Psoas muscle (tissue), 7 donors: ENCODE measurements at regions not wholly inside any gene's neighbourhood (a gene's known extent, or its start where the extent isn't known, plus 50 kb on each side); places are given as distances from the start of the nearest gene placed in this dataset.

Source experiments
- ATAC-seq, 4 donors: fragments of 200-7000 bp; cut with Tn5 transposase; one replicate each; pipeline ENCODE4 v1.9.1; 2020; ENCODE audit warnings: moderate library complexity in 3 of 4, mild to moderate bottlenecking in 2 of 4
- DNase-seq, 2 donors: peaks; one replicate each; pipeline ENCODE4 v3.0.0-alpha.2; 2020
- H3K27ac ChIP-seq: fragments of 200-600 bp; one replicate; pipeline ENCODE4 v1.8.0; 2022
- H3K27me3 ChIP-seq, 3 donors: fragments of 200-600 bp in 1 of 3; one replicate each; pipeline versions ENCODE4 v1.6.1 to v1.8.0; 2013 to 2022; ENCODE audit warnings: low read length in 2 of 3, mild to moderate bottlenecking in 2 of 3, moderate library complexity in 1 of 3; ENCODE audit not compliant: insufficient read depth in 3 of 3
- H3K36me3 ChIP-seq, 2 donors: fragments of 200-600 bp in 1 of 2; one replicate each; pipeline versions ENCODE4 v1.6.1 to v1.8.0; 2013 to 2022; ENCODE audit warnings: low read depth in 1 of 2, mild to moderate bottlenecking in 1 of 2, moderate library complexity in 1 of 2; ENCODE audit not compliant: insufficient read depth in 1 of 2
- H3K4me1 ChIP-seq: fragments of 200-600 bp; one replicate; pipeline ENCODE4 v1.8.0; 2022
- H3K4me3 ChIP-seq: fragments of 200-600 bp; one replicate; pipeline ENCODE4 v1.8.0; 2022; ENCODE audit warnings: mild to moderate bottlenecking
- H3K9me3 ChIP-seq: fragments of 200-600 bp; one replicate; pipeline ENCODE4 v1.8.0; 2022
- WGBS, 3 donors: extraction: QIAGEN DNeasy Blood & Tissue Kit; methylation state at CpG; one replicate each; pipeline versions ENCODE4 v1.1.6 to v1.1.7; 2013; 5-methylcytosine and 5-hydroxymethylcytosine counted together
- intact Hi-C, 2 donors: fragments of 100-400 bp; cut with DNase I; formaldehyde crosslinking; loops; one replicate each; pipeline versions ENCODE4 v1.11.0 to v1.14.2; 2022
- TF ChIP-seq, protein P1 (sequence below): fragments of 200-600 bp; IDR thresholded peaks from one replicate; pipeline ENCODE4 v1.8.0; 2022; ENCODE audit warnings: antibody characterized with exemption
- donor health status: healthy with polysubstance abuse.
- donor health status: DM: no; HTN: no; CAD: no; lungs with moderate emphysema.
- donor health status: Bipolar disorder and iron deficiency.
- donor health status: healthy.
- donor health status: DM: yes; HTN: yes; CAD: no.
- donor health status: DM: no; HTN: no; CAD: no.
- donor health status: DM: yes; HTN: yes; CAD: no.

DNA sequence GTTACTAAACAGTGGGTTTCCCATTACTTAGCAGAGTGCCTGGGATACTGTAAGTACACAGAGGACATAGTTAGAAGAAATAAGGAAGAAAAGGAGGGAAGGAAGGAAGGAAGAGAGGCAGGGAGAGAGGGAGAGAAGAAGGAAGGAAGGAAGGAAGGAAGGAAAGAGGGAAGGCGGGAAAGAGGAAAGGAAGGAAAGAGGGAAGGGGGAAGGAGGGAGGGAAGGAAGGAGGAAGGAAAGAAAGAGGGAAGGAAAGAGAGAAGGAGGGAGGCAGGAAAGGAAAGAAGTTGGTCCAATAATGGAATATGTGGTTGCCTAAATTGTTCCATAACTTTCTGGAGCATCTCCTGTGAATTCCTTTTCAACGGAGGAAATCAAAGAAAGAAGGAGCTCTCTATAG, 1230.4 kb downstream of the AACS start:
- Histone ChIP-seq H3K27ac (no peak overlapping the region), H3K4me3 (no peak overlapping the region), H3K4me1 (no peaks in the 10 kb centered on the region), H3K27me3 (no peaks in the 10 kb centered on the region), H3K36me3 (no peaks in the 10 kb centered on the region), H3K9me3 (no peaks in the 10 kb centered on the region)
- WGBS, 3 donors: 88 to 93% (median 89%) methylated on average over 2 of the region's 2 CpGs
- intact Hi-C loops: no loop called here
- no peak for DNase-seq
- TF ChIP-seq, protein P1, sequence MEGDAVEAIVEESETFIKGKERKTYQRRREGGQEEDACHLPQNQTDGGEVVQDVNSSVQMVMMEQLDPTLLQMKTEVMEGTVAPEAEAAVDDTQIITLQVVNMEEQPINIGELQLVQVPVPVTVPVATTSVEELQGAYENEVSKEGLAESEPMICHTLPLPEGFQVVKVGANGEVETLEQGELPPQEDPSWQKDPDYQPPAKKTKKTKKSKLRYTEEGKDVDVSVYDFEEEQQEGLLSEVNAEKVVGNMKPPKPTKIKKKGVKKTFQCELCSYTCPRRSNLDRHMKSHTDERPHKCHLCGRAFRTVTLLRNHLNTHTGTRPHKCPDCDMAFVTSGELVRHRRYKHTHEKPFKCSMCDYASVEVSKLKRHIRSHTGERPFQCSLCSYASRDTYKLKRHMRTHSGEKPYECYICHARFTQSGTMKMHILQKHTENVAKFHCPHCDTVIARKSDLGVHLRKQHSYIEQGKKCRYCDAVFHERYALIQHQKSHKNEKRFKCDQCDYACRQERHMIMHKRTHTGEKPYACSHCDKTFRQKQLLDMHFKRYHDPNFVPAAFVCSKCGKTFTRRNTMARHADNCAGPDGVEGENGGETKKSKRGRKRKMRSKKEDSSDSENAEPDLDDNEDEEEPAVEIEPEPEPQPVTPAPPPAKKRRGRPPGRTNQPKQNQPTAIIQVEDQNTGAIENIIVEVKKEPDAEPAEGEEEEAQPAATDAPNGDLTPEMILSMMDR: no peak
- no peak for ATAC-seq

DNA sequence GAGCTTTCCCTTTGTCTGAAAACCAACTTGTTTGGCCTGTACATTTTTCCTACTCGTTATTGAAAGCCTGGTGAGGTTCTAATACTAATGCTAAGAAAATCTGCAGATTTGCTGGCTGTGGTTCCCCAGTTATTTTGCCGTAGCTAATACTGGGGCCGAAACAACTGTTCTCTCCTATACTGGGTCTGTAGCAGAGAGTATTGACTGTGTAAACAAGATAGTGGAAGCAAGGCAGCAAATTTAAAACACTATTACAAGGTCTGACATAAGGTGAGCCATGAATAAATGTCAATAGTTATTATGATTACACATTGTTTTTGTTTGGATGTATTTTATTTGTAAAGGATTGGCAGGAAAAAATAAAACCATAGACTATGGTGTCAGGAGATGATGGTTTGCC, 1244.0 kb downstream of the AACS start:
- Histone ChIP-seq H3K36me3 (no peaks in the 10 kb centered on the region), H3K4me1 (no peaks in the 10 kb centered on the region), H3K27ac (no peak overlapping the region), H3K4me3 (no peak overlapping the region), H3K27me3 (no peaks in the 10 kb centered on the region), H3K9me3 (peaks cover 3% of the 10 kb centered on the region)
- WGBS, 3 donors: 68 to 75% (median 73%) methylated on average over 3 of the region's 3 CpGs
- ATAC-seq (no peak), DNase-seq (no peak)
- TF ChIP-seq, protein P1: no peak
- intact Hi-C loops: no loop called here

DNA sequence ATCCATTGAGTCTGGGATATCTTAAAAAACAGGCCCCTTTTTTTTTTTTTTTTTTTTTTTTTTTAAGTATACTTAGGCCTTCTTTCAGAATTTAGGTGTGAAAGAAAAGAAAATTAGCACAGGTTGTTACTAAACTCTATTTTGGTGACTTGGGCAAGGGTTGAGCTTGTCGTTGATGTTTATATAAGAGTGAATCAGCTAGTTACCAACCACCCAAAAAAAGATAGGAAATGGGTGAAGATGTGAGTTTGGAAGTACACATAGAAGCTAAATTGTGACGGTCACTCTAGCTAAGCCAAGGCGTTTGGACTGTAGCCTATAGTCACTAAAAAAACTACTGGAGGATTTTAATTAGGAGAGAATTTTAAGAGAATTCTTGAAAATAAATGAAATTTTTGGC, 1247.2 kb downstream of the AACS start:
- Histone ChIP-seq H3K27ac (no peak overlapping the region), H3K9me3 (peaks cover 3% of the 10 kb centered on the region), H3K36me3 (no peaks in the 10 kb centered on the region), H3K27me3 (no peaks in the 10 kb centered on the region), H3K4me1 (no peaks in the 10 kb centered on the region), H3K4me3 (no peak overlapping the region)
- intact Hi-C loops: no loop called here
- WGBS, 3 donors: 66 to 81% (median 71%) methylated on average over 3 of the region's 3 CpGs
- ATAC-seq: no peak
- DNase-seq: no peak
- TF ChIP-seq, protein P1: no peak

DNA sequence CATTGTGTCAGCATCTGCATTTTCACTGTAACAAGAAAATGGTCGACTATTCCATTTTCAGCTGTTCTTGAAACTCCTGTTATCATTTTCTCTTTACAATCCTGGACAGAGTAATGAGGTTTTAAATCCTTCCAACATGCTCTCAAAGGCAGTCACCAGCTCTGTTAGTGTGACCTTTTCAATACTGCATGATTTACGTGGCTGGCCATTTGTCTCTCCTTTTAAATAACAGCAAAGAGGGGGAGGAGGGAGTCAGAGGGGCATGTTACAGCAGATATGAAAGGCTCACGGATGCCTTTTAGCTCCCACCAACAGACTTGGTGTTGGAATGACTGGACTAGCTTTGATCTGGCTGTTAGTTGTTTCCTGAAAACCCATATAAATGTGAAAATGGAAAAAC, 1251.2 kb downstream of the AACS start:
- no peak overlapping the region for H3K27ac ChIP-seq
- 22 to 32% (median 24%) methylated on average over 3 of the region's 3 CpGs for WGBS, 3 donors

More for the DNA sequence above, 1251.2 kb downstream of the AACS start:
- no peak for DNase-seq
- Histone ChIP-seq H3K4me1 (no peaks in the 10 kb centered on the region), H3K9me3 (peaks cover 7% of the 10 kb centered on the region), H3K4me3 (no peak overlapping the region), H3K27me3 (no peaks in the 10 kb centered on the region), H3K36me3 (no peaks in the 10 kb centered on the region)
- intact Hi-C loops: no loop called here
- ATAC-seq: no peak
- TF ChIP-seq, protein P1: no peak
